ENCODE measurements at regions not wholly inside any gene's neighbourhood (a gene's known extent, or its start where the extent isn't known, plus 50 kb on each side); places are given as distances from the start of the nearest gene placed in this dataset.
A peak's percentile ranks its signal among the peaks of the same experiment; 100 is the strongest.

DNA sequence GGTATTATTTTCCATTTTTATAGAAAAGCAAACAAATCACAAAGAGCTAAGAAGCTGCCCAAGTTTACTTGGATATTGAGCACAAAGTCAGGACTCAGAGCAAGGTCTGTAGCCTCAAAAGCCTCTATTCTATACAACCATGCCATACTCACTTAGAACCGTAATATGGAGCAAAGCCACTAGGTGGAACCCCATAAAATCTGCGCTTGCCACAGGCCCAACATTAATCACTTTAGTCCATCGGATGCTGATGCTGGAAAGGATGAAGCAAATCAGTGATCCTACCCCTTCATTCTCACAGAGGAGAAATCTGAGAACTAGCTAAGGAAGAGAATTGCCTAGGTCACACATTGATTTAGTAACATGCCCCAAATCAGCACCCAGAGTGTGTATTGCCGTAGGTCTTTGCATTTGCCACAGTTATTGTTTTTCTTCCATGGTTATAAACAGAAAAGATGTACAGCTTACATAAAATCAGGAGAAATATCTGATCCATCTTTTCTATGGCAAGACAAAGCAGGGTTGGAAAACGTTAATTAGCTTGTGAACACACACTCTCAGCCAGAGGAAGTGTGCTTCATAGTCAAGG lies 56.7 kb upstream of the RAB38 start:
- DNase-seq, result peak; percentile 53

DNA sequence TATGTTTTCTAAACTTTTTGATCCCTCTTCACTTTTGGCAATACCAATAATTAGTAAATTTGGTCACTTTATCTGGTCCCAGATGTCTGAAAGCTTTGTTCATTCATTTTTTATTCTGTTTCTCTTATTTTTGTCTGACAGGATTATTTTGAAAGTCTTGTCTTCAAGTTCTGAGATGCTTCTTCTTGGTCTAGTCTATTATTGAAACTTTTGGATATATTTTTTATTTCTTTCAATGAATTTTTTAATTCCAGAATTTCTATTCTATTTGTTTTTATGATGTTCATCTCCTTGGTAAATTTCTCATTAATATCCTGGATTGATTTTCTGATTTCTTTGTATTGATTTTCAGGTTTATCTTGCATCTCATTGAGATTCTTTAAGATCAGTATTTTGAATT lies 54.1 kb upstream of the RAB38 start:
- no peak for DNase-seq

All from NCI-H1092 treated with DMSO at 0.1 percent for 48 hours (cell line).